ENCODE measurements at regions not wholly inside any gene's neighbourhood (a gene's known extent, or its start where the extent isn't known, plus 50 kb on each side); places are given as distances from the start of the nearest gene placed in this dataset.

DNA sequence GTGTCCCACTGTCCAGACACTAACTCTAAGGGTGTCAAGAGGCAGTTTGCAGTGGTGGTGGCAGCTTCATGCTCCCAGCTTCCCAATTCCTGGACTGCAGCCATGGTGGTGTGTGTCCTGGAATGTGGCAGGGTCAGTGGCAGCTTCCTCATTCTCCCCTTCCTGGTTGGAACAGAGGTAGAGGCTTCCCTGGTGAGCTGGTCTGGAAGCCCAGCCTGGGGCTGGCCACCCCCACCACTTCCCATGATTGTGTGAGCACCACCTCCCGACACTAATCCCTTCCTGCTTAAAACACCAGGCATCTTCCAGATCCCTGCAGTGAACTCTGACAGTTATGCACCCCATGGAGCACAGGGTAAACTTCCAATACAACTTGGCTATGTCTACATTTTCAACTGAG, 134.9 kb downstream of the RAP2A start:
- no peaks in the 10 kb centered on the region for H3K79me2 ChIP-seq (ENCODE audit: control insufficient read depth in 1 of 2, insufficient read depth in 2 of 2, low read length in 2 of 2)
- 73% methylated on average over 1 of the region's 1 CpG; no CpG with 5 or more reads in 1 of the 2 experiments for WGBS, 2 experiments (ENCODE audit: extremely low coverage in 1 of 2, insufficient coverage in 1 of 2, insufficient read length in 1 of 2, insufficient replicate concordance in 2 of 2, low coverage in 1 of 2, low lambda C conversion rate in 2 of 2, missing lambda C conversion rate in 1 of 2)
- ChIA-PET POLR2A (ENCODE audit: partially characterized antibody) (no interaction called here), CTCF (ENCODE audit: partially characterized antibody) (interaction anchor here (0.7 to 2.0 kb wide), 4 partner anchors 19 to 231 kb away, joined by 3 to 7 read pairs (median 3); no protein-coding TSS in a partner anchor)
- H3K18ac ChIP-seq (ENCODE audit: extremely low read depth, low read length), result no peak overlapping the region
- peak; percentile 42 for FAIRE-seq
- no peak overlapping the region; the same call in 1 of the 2 replicates for H4K8ac ChIP-seq (ENCODE audit: extremely low read depth, insufficient read depth, low read length)
- no peak overlapping the region for H2AFZ ChIP-seq (ENCODE audit: low read length)
- H4K91ac ChIP-seq (replicated peaks; ENCODE audit: insufficient read length, low read length), result no peak overlapping the region
- no peak overlapping the region for H2BK120ac ChIP-seq (replicated peaks; ENCODE audit: low read depth, low read length)
- H2AK5ac ChIP-seq (ENCODE audit: low read depth, low read length), result peak overlapping the region; percentile 65; the same call in 1 of the 2 replicates
- no peaks in the 10 kb centered on the region for H3K79me1 ChIP-seq (ENCODE audit: low read depth, low read length)
- no peak overlapping the region for H2BK5ac ChIP-seq (ENCODE audit: low read depth, low read length)
- peaks cover 0 to 8% (median 3%) of the 10 kb centered on the region in 4 experiments; a peak in 4 of 7 replicates for H3K4me1 ChIP-seq (replicated peaks in 1 of 4; ENCODE audit: control insufficient read depth in 3 of 4, insufficient read depth in 4 of 4, low read length in 3 of 4)
- H3K4ac ChIP-seq (replicated peaks; ENCODE audit: insufficient read length, low read depth, low read length), result no peak overlapping the region
- 0 out of 2 replicates have a peak overlapping the region, but pooled peaks have one; percentile 43 for H2BK20ac ChIP-seq (ENCODE audit: low read length)
- H3K23me2 ChIP-seq (ENCODE audit: low read depth, low read length), result no peaks in the 10 kb centered on the region
- no peak overlapping the region for H3K4me3 ChIP-seq (ENCODE audit: extremely low read depth in 1 of 4, insufficient read depth in 2 of 4, low read depth in 3 of 4, low read length in 4 of 4)
- no peaks in the 10 kb centered on the region for H3K27me3 ChIP-seq (replicated peaks in 1 of 4; ENCODE audit: control insufficient read depth in 3 of 4, extremely low read depth in 1 of 4, insufficient read depth in 3 of 4, low read length in 3 of 4)
- no peak overlapping the region for H3K23ac ChIP-seq (ENCODE audit: insufficient read length)
- peak overlapping the region; percentile 27; the same call in 1 of the 2 replicates for H2BK12ac ChIP-seq (ENCODE audit: low read depth, low read length)
- TF ChIP-seq GABPA (IDR thresholded peaks at IDR 0.05; ENCODE audit: borderline replicate concordance, insufficient read depth, low read length) (no peak), TEAD4 (IDR thresholded peaks at IDR 0.05; ENCODE audit: low read depth, low read length) (peak; percentile 51; the same call in 1 of the 2 replicates)
- H3K27ac ChIP-seq (ENCODE audit: low read depth, low read length), result no peak overlapping the region
- H3K4me2 ChIP-seq (ENCODE audit: insufficient read depth in 1 of 2, low read depth in 2 of 2, low read length in 2 of 2), result no peak overlapping the region
- peak overlapping the region; percentile 54; the same call in 1 of the 2 replicates for H2BK15ac ChIP-seq (ENCODE audit: low read length)
- H4K5ac ChIP-seq (ENCODE audit: insufficient read length, low read depth, low read length), result no peak overlapping the region
- H3K56ac ChIP-seq (replicated peaks; ENCODE audit: insufficient read length, low read depth, low read length), result no peak overlapping the region
- no peak for DNase-seq (ENCODE audit: low read depth in 1 of 2, low spot score in 2 of 2)
- no peak overlapping the region for H3K14ac ChIP-seq (ENCODE audit: insufficient read length)
- H4K20me1 ChIP-seq (replicated peaks in 1 of 2; ENCODE audit: control insufficient read depth in 1 of 2, insufficient read depth in 2 of 2, low read length in 2 of 2), result no peaks in the 10 kb centered on the region
- no peak overlapping the region for H3K9ac ChIP-seq (replicated peaks in 1 of 4; ENCODE audit: extremely low read depth in 1 of 4, low read depth in 3 of 4, low read length in 3 of 4)
- H3K36me3 ChIP-seq (ENCODE audit: control insufficient read depth in 2 of 4, insufficient read depth in 4 of 4, low read length in 3 of 4), result no peaks in the 10 kb centered on the region
- H3K9me3 ChIP-seq (ENCODE audit: insufficient read depth in 2 of 2, low read depth in 1 of 2, low read length in 1 of 2), result no peaks in the 10 kb centered on the region
